AG04449 (cell line): ENCODE measurements at regions not wholly inside any gene's neighbourhood (a gene's known extent, or its start where the extent isn't known, plus 50 kb on each side); places are given as distances from the start of the nearest gene placed in this dataset.

Source experiments
- CTCF ChIA-PET: fragments of 350-600 bp; formaldehyde crosslinking; extraction: SDS; loops from one replicate; lab custom pipeline; 2021; ENCODE audit warnings: antibody characterized with exemption; lab: Yijun Ruan, JAX
- POLR2A ChIA-PET: fragments of 400-600, 350-600 bp; formaldehyde crosslinking; extraction: SDS; loops from one replicate; lab custom pipeline; 2020; ENCODE audit warnings: antibody characterized with exemption, inconsistent platforms; lab: Yijun Ruan, JAX
- DNase-seq: peaks from one replicate; pipeline ENCODE4 v3.0.0-alpha.2; 2010; ENCODE audit warnings: low read depth, low spot score
- H3K4me3 ChIP-seq: 2 replicates; pipeline ENCODE4 v1.5.1; 2011; ENCODE audit warnings: low read depth, mild to moderate bottlenecking, control low read depth, low read length
- TF ChIP-seq, protein P1 (sequence below): IDR thresholded peaks from one replicate; pipeline ENCODE4 v1.5.1; 2011; ENCODE audit warnings: mild to moderate bottlenecking, moderate library complexity, low read length, control low read depth, inconsistent platforms; ENCODE audit not compliant: insufficient read depth; ENCODE audit errors: missing control alignments

DNA sequence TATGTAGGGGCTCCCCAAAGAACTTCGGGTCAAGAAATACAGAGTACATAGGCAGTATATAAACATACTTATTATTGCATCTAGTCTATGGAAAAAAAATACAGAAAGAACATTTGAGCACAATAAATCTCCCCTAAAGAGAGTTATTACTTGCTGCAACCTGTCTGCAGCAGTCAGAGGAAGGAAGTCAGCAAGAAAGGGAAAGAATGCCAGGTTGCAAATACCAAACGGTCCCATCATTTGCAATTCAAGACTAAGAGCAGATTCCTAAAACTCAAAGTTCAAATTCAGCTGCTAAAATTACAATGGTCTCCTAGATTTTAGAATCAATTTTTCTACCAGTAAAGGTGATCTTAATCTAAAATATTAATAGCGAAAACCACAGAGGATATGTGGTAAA lies 236.2 kb upstream of the NUDT6 start:
- TF ChIP-seq, protein P1, sequence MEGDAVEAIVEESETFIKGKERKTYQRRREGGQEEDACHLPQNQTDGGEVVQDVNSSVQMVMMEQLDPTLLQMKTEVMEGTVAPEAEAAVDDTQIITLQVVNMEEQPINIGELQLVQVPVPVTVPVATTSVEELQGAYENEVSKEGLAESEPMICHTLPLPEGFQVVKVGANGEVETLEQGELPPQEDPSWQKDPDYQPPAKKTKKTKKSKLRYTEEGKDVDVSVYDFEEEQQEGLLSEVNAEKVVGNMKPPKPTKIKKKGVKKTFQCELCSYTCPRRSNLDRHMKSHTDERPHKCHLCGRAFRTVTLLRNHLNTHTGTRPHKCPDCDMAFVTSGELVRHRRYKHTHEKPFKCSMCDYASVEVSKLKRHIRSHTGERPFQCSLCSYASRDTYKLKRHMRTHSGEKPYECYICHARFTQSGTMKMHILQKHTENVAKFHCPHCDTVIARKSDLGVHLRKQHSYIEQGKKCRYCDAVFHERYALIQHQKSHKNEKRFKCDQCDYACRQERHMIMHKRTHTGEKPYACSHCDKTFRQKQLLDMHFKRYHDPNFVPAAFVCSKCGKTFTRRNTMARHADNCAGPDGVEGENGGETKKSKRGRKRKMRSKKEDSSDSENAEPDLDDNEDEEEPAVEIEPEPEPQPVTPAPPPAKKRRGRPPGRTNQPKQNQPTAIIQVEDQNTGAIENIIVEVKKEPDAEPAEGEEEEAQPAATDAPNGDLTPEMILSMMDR = no peak
- POLR2A ChIA-PET = no interaction called here
- no peak for DNase-seq
- no peak overlapping the region for H3K4me3 ChIP-seq
- CTCF ChIA-PET = interaction anchor here (0.9 kb wide), 1 partner anchor 29 kb away, joined by 3 read pairs; no protein-coding TSS in a partner anchor

DNA sequence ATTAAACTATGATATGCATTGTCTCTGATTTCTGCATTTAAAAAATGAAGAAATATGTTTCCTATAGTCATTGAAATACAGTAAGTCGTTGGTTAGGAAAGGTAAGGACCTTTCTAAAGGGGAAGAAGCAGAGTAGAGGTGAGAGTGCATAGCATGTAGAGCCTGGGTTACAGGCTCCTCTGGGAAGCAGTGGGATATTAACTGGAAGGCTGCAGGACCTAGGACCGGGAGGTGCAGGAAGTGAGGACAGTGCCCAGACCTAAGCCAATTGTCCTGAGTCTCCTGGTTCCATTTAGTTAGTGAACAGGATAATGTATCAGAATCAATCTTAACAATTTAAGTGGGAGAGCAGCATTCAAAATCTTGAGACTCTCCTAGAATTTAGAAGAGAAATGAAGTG lies 237.1 kb upstream of the NUDT6 start:
- TF ChIP-seq, protein P1 = no peak
- no peak for DNase-seq
- ChIA-PET POLR2A (no interaction called here), CTCF (no interaction called here)
- H3K4me3 ChIP-seq = no peak overlapping the region

DNA sequence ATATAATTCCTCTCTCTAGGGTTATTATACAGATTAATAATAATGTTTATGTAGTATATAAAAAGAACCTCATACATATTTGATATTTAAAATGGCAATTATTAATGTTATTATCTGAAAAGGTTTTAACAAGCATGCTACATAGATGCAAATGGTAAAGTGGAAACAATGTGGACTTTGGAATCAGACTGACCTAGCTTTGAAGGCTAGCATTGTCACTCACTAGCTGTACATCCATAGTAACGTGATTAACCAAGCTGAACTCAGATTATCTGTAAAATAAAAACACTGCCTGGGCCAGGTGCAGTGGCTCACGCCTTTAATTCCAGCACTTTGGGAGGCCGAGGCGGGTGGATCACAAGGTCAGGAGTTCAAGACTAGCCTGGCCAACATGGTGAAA lies 233.7 kb upstream of the SPRY1 start:
- TF ChIP-seq, protein P1 = no peak
- DNase-seq = no peak
- ChIA-PET CTCF (interaction anchor here (0.8 kb wide), 1 partner anchor 12 kb away, joined by 3 read pairs; no protein-coding TSS in a partner anchor), POLR2A (no interaction called here)
- H3K4me3 ChIP-seq = no peak overlapping the region

DNA sequence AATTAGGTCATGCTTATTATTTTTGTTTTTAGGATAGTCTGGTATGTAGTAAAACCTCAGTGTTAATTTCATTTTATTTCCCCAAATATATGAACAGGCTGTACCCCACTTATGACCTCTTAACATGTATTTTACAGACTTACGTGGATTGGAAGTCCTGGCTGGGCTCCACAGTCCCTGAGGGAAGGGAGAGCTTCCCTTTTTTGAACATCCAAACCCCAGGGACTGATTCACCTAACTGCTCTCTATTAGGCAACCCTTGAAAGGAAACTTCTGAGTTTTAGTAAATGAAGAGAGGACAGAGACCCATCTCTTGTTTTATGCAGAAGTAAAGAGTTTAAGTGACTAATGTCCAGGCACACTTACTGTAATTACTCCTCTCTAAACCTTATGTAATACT lies 233.1 kb upstream of the SPRY1 start:
- no peak overlapping the region for H3K4me3 ChIP-seq
- CTCF ChIA-PET = no interaction called here
- DNase-seq = no peak
- POLR2A ChIA-PET = no interaction called here
- TF ChIP-seq, protein P1 = no peak

DNA sequence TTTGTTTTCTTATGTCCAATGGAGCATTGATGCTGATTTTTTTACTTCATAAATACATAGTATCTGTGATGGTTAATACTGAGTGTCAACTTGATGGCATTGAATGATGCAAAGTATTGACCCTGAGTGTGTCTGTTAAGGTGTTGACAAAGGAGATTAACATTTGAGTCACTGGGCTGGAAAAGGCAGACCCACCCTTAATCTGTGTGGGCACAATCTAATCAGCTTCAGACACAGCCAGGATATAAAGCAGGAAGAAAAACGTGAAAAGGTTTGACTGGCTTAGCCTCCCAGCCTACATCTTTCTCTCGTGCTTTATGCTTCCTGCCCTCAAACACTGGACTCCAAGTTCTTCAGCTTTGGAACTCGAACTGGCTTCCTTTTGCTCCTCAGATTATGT lies 230.6 kb upstream of the SPRY1 start:
- ChIA-PET POLR2A (no interaction called here), CTCF (no interaction called here)
- no peak for DNase-seq
- no peak overlapping the region for H3K4me3 ChIP-seq
- TF ChIP-seq, protein P1 = no peak

DNA sequence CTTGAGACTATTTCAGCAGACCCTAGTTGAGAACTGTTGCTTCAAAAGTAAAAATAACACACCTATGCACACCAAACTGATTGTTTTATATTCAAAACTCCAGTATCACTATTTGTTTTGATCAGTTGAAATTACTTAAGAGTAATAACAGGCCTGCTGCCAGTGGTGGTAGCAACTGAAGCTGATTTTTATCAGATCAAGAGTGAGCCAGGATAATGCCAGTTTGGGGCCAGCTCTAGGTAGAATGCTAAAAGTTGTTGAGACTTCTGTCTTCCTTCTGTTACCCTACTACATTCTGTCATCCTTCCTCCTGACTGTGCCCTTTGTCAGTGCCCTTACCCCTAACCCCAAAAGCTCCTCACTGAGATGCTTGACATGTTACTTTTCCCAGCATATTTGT lies 228.7 kb upstream of the SPRY1 start:
- H3K4me3 ChIP-seq = no peak overlapping the region
- ChIA-PET CTCF (interaction anchor here (1.1 kb wide), 2 partner anchors 8 to 223 kb away, joined by 3 to 4 read pairs; no protein-coding TSS in a partner anchor), POLR2A (no interaction called here)
- no peak for DNase-seq
- TF ChIP-seq, protein P1 = no peak
